ENCODE measurements at regions not wholly inside any gene's neighbourhood (a gene's known extent, or its start where the extent isn't known, plus 50 kb on each side); places are given as distances from the start of the nearest gene placed in this dataset.

DNA sequence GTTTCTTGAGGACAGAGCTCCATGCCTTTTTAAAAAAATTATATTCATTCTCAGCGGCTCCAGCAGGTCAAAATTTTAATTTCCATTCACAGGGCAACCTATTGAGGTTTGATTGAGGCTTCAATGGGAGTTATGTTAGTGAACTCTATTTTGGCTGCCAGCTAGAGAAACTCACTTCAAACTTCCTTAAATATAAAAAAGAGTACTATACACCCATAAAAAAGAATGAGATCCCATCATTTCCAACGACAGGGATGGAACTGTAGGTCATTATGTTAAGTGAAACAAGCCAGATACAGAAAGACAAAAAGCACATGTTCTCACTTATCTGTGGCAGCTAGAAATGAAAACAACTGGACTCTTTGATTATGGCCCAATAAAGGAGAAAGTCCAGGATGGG is 176.8 kb upstream of the IL12B start:
- TF ChIP-seq, protein P1, sequence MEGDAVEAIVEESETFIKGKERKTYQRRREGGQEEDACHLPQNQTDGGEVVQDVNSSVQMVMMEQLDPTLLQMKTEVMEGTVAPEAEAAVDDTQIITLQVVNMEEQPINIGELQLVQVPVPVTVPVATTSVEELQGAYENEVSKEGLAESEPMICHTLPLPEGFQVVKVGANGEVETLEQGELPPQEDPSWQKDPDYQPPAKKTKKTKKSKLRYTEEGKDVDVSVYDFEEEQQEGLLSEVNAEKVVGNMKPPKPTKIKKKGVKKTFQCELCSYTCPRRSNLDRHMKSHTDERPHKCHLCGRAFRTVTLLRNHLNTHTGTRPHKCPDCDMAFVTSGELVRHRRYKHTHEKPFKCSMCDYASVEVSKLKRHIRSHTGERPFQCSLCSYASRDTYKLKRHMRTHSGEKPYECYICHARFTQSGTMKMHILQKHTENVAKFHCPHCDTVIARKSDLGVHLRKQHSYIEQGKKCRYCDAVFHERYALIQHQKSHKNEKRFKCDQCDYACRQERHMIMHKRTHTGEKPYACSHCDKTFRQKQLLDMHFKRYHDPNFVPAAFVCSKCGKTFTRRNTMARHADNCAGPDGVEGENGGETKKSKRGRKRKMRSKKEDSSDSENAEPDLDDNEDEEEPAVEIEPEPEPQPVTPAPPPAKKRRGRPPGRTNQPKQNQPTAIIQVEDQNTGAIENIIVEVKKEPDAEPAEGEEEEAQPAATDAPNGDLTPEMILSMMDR (IDR thresholded peaks at IDR 0.05; ENCODE audit: insufficient read depth, low read depth, low read length): no peak
- no peak for TF ChIP-seq EZH2 (IDR thresholded peaks at IDR 0.05; ENCODE audit: insufficient read depth, low read length)
